ENCODE measurements at regions not wholly inside any gene's neighbourhood (a gene's known extent, or its start where the extent isn't known, plus 50 kb on each side); places are given as distances from the start of the nearest gene placed in this dataset.

- no peak for DNase-seq (ENCODE audit: low read depth)
- H3K4me3 ChIP-seq (ENCODE audit: control insufficient read depth, low read depth, low read length) = no peak overlapping the region
- no peak for TF ChIP-seq CTCF (IDR thresholded peaks at IDR 0.05; ENCODE audit: control insufficient read depth, insufficient read depth, low read depth, low read length, missing control alignments)
These were observed 1398.8 kb downstream of the TBC1D22A start for GRCh38 chr22:48161298-48161697.

- no peak overlapping the region for H3K4me3 ChIP-seq (ENCODE audit: control insufficient read depth, low read depth, low read length)
- TF ChIP-seq CTCF (IDR thresholded peaks at IDR 0.05; ENCODE audit: control insufficient read depth, insufficient read depth, low read depth, low read length, missing control alignments) = no peak
- DNase-seq (ENCODE audit: low read depth) = no peak
These were observed 1395.2 kb downstream of the TBC1D22A start for GRCh38 chr22:48157676-48158075.

- DNase-seq (ENCODE audit: low read depth) = no peak
- no peak overlapping the region for H3K4me3 ChIP-seq (ENCODE audit: control insufficient read depth, low read depth, low read length)
- TF ChIP-seq CTCF (IDR thresholded peaks at IDR 0.05; ENCODE audit: control insufficient read depth, insufficient read depth, low read depth, low read length, missing control alignments) = no peak
These were observed 1394.3 kb downstream of the TBC1D22A start for GRCh38 chr22:48156603-48157355.

- H3K4me3 ChIP-seq (ENCODE audit: control insufficient read depth, low read depth, low read length) = no peak overlapping the region
- DNase-seq (ENCODE audit: low read depth) = no peak
- TF ChIP-seq CTCF (IDR thresholded peaks at IDR 0.05; ENCODE audit: control insufficient read depth, insufficient read depth, low read depth, low read length, missing control alignments) = no peak
These were observed 1393.0 kb downstream of the TBC1D22A start for GRCh38 chr22:48155446-48155845.

DNA sequence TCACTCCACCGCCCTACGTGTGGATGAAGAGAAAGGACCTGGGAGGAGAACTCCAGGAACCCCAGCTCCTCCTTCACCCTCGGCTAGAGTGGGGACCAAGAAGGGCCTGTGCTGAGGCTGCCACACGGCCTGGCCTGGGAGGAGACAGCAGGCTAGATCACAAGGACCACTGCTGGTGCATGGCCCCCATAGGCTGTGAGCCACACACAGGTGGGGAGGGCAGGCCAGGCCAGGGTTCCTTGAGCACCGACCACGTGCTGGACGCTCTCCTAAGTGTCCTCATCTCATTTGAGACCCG is 1392.4 kb downstream of the TBC1D22A start:
- no peak overlapping the region for H3K4me3 ChIP-seq (ENCODE audit: control insufficient read depth, low read depth, low read length)
- no peak for DNase-seq (ENCODE audit: low read depth)
- TF ChIP-seq CTCF (IDR thresholded peaks at IDR 0.05; ENCODE audit: control insufficient read depth, insufficient read depth, low read depth, low read length, missing control alignments) = no peak

- TF ChIP-seq CTCF (IDR thresholded peaks at IDR 0.05; ENCODE audit: control insufficient read depth, insufficient read depth, low read depth, low read length, missing control alignments) = no peak
- DNase-seq (ENCODE audit: low read depth) = no peak
- H3K4me3 ChIP-seq (ENCODE audit: control insufficient read depth, low read depth, low read length) = no peak overlapping the region
These were observed 1391.9 kb downstream of the TBC1D22A start for GRCh38 chr22:48154169-48154942.

Measured in AG09309 (cell line).